ENCODE measurements at regions not wholly inside any gene's neighbourhood (a gene's known extent, or its start where the extent isn't known, plus 50 kb on each side); places are given as distances from the start of the nearest gene placed in this dataset.

DNA sequence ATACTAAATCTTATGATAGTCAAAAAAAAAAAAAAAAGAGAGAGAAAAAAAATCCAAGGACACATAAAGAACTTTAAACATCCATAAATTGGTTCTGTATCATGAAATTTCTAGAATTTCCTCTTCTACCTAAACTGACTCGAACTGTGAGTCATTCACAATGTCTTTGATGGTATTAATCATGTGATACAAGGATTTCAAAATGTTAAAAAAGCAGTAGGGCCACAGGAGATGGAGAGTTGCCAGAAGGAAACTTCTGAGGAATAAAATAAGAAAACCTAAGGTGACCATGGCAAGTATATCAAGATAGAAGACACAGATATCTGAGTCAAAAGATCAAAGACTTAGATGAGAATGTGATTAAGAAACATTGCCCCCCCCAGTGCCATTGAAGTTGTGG is 1320.9 kb upstream of the FLRT2 start:
- DNase-seq (ENCODE audit: low read depth), result no peak

DNA sequence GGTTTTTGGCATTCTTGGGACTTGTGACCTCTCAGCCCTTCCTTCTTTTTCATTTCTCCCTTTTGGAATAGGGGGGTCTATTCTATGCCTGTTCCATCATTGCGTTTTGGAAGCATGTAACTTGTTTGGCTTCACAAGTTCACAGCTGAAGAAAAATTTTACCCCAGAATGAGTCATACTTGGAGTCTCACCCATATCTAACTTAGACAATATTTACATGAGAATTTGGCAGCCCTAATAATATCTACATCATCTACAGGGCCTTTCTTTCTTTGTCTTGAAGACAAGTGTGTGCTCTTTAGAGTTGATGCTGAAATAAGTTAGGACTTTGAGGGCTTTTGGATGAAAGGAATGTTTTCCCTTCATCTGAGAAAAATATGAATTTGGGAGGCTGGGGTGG is 1312.9 kb upstream of the FLRT2 start:
- DNase-seq (ENCODE audit: low read depth), result no peak

DNA sequence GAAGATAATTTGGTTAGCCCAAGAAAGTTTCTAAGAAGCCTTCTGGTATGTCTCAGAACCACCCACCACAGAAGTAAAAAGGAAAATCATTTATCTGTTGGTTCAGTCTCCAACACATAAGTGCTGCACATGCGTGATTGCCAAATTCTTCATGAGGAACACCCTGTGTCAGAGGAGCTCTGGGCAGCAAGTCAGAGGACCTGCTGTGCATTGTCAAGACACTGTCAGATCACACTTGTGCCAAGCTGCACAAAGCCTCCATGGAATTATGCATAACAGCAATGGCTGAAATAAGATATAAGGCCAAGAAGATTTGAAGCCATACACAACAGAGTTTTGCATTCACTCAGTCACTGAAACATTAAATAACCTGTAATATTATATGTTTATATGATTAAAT is 1304.7 kb upstream of the FLRT2 start:
- DNase-seq (ENCODE audit: low read depth), result no peak

DNA sequence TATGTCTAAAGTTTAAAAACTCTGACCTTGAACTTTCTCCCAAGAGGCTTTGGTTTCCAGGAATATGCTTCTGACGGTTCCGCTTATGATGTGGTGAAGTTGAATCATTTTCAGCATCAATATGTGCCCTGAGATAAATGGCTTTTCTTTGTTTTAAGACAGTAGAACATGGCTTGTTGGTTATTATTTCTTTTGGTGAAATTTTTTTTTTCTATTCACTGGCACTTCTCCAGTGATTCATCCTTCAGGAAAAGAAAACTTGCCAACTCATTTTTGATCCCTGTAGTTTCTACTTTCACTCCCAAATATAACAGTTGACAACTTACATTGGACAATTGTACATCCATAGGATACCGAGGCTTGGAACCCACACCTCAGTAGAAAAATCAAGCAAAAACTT is 1301.2 kb upstream of the FLRT2 start:
- peak; percentile 13 for DNase-seq (ENCODE audit: low read depth)

DNA sequence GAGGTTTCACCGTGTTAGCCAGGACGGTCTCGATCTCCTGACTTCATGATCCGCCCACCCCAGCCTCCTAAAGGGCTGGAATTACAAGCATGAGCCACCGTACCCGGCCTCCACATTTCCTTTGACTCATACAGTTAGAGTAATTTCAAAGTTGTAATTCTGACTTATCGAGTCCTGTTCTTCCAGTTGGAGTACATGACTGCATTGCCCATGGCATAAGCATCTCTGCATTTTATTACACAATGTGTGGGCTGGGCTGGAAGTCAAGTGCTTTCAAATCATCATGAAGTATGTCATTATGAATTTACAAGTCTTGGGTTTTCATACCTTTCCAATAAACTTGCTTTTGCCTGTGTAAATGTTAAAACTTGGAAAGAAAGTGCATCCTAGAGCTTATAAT is 1295.7 kb upstream of the FLRT2 start:
- no peak for DNase-seq (ENCODE audit: low read depth)

DNA sequence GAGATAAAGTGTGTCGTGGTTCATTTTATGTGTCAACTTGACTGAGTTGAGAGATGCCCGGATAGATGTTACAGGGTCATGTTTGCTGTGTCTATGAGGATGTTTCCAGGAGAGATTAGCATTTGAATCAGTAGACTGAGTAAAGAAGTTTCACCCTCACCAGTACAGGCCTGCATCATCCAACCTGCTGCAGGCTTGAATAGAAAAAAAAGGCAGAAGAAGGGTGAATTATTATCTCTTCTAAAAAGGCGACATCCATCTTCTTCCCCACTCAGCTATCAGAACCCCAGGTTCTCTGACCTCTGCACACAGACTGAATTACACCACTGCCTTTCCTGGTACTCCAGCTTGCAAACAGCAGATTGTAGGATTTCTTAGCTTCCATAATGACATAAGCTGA is 1293.7 kb upstream of the FLRT2 start:
- DNase-seq (ENCODE audit: low read depth), result no peak

DNA sequence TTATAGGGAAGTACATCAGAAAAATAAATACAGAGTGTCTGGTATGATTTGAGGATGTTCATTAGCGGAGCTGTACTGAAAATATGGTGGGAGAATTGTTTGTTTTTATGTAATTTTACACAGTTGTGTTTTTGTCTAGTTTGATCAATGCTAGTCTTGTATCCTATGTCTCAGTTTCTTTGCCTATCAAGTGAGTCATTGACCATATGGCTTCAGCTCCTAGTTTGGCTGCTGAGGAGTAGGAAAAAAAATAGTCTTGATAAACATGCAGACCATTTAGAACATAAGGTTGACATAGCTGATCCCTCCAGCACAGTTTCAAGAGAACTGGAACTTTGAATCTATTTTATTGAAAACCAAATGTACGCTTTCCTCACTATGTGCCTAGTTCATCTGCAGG is 1292.1 kb upstream of the FLRT2 start:
- no peak for DNase-seq (ENCODE audit: low read depth)

DNA sequence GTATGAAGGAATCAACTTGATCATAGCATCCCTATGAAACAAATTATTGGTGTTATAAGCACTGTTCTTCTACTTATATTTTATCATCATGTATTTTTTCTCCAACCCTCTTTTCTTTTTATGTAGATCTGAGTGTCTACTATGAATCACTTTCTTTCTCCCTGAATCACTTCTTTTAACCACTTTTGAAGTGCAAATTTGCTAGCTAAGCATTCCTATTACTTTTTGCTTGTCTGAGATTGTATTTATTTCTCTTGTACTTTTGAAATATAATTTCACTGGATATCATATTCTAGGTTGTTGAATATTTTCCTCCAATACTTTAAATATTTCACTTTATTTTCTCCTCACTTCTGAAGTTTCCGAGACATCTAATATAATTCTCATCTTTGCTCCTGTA is 1282.3 kb upstream of the FLRT2 start:
- no peak for DNase-seq (ENCODE audit: low read depth)

DNA sequence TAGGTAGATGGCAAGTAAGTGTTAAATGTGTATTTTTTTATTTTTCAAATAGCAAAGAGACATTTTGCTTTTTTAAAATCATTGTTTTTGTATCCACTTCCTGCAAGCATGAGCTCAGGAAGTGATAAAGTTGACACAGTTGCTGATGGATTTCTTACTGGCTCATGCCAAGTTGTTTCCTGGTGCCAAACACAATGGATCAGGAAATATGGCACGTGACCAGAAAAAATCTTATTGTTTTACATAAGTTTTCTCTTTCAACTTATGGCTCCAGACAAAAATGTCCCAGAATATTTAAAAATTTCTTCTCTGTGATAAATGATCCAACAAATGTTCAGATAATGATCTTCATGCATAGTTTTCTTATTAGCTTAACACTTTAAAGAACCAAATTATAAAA is 1279.1 kb upstream of the FLRT2 start:
- no peak for DNase-seq (ENCODE audit: low read depth)

DNA sequence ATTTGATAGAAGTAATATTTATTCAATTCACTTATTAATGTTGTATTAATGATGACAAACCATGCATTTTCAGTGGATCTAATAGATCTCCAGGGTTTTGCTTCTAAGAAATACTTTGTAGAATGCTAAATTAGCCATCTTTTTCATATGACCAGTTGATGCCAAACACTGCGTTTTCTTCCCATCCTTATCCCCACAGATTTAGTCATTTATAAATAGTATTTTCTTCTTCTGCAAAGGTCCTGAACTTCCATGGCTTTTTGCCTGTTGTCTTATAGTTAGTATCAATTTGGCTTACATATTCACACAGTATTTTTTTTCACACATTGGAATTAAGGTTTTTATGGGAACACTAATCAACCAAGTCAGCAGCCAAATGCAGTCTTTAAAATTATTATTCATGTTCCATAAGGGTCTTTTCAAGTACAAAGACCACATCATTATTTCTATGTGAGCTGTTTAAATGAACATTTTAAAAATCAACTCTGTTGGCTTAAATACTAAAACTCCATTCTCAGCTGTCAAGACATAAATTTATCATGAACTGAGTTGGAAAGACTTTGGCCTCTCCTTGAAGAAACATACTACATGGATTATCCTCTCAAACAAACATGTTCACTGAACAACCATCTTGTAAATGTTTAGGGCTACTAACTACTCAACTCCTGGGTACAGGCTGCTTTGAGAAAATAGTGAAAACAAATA is 1278.4 kb upstream of the FLRT2 start:
- no peak for DNase-seq (ENCODE audit: low read depth)

DNA sequence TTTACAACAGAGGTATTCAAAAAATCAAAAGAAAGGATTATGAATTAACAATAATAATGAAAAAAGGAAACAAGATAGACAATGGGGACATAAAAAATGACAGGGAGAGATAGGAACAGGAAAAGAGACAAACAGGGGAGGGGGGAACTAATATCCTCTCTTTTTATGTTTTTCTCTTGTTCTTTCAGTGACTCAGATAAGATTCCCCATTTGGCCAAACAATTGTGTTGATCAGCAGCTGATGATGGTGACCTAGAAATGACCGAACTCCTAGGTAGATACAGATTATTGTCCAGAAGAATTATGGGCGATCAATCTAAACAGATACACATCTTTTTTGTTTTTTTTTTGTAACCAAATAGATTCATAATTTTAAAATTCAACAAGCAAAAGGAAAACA is 1277.2 kb upstream of the FLRT2 start:
- no peak for DNase-seq (ENCODE audit: low read depth)

DNA sequence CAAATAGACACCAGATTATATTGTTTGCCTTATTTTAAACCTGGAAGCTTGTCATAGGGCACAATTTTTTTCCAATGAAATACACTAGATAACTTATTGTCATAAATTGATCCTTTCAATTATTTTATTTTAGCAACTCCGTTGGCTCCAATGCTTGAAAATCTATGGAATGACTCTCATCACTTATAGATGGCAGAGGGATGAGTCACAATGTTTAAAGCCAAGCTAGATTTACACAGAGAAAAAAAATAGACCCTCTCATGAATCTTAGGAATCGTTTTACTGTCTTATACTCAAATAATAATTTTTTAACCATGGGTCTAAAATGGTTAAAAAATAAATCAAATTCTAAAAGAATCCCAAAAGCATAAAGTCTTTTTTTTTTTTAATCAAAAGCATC is 1276.6 kb upstream of the FLRT2 start:
- DNase-seq (ENCODE audit: low read depth), result no peak

DNA sequence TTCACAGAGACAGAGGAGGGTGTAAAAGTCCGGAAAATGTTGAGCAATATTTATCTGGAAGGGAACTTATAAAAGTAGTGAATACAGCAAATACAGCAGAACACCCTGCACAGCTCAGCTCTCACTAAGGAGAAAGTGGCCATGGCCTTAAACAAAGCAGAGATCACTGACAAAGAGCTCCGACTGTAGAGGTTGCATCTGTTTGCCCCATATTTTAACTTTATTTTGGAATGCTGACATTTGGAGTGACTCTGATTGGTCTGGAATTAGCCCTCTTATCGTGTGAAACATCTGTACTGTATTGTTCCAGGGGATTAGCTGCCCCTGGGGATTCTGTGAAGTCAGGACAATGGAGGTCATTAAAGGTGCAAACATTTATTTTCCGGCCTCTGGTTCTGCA is 1275.7 kb upstream of the FLRT2 start:
- DNase-seq (ENCODE audit: low read depth), result peak; percentile 22

DNA sequence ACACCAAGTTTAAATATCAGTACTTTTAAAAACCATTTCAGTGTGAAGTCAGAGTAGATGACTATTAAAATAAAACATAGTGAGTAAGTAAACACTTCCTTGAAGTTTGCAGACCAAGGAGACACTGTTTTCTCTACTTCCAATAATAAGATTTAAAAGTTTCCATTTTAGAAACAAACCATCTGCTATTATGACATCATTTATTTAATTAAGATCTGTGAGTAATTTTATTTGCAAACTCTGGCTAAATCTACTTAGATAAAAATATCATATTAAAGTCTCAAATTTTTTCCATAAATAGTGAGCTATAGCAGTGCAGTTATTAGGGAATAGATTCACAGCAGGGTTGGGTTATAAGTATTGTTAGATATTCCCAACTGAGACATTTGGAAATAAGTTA is 1267.0 kb upstream of the FLRT2 start:
- no peak for DNase-seq (ENCODE audit: low read depth)

DNA sequence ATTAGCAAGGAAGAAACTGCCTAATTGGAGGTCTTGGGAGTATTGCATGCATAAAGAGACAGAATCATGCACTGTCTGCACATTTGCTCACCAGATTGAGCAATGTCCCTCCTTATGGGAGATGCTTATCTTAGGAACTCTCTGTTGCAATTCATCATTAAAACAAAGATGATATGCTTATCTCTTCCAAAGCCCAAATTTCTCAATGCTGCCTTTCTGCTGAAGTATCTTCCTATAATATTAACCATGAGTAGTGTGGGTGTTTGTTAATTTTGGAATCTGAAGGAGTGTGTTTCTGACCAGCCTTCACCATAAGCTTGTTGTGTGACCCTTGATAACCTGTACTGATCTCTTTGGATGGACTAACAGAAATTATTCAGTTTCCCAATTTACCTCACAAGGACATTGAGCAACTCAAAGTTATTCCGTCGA is 1257.6 kb upstream of the FLRT2 start:
- no peak for DNase-seq (ENCODE audit: low read depth)

DNA sequence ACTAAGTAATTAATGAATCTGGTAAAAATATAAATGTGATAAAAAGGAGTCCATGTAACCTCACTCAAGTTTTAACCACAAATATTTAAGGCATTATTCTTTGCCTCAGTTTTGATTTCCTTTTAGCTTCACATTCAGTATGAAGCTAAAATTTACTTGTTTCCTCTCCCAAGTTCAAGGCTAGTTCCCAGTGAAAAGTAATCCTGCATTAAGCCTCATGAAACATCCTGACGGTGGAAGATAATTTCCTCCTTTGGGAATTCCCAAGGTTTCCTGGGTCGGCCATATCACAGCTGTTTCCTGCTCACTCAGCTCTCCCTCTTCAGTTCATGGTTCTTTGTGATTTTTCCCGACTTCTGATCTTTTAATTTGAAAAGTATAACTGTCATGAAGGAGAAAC is 1256.8 kb upstream of the FLRT2 start:
- DNase-seq (ENCODE audit: low read depth), result peak; percentile 10

DNA sequence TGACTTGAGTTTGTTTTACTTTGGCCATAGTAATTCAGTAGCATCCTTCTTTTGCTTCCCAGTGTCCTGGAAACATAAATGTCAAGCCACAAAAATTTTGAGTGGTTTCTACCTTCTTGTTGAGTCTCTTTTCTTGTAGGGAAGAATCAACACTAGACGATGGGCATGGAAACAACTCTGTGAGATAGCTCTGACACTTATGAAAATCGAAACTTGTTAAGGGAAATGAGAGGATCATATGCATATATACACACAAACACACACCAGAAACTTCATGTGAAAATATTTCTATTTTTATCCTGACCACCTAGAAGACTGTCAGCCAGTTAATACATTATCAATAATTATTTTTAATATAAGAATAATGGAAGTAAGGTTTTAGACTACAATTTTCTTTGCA is 1247.3 kb upstream of the FLRT2 start:
- no peak for DNase-seq (ENCODE audit: low read depth)

DNA sequence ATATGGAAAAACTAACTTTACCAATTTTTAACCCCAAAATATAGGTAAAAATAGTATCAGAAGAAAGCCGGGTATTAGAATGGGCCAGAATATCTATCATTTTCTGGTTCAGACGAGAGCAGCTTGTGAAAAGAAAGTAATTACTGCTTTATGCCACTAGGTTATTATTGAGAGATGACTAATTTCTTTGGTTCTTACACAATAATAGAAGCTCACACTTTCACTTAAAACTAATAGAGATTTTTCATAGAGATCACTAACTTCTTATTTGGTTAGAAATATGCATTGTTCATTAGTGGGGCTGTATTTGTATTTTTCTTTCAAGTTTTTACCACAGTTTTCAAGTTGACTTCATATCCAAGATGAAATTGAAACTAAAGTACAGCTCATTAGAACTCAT is 1241.2 kb upstream of the FLRT2 start:
- no peak for DNase-seq (ENCODE audit: low read depth)

DNA sequence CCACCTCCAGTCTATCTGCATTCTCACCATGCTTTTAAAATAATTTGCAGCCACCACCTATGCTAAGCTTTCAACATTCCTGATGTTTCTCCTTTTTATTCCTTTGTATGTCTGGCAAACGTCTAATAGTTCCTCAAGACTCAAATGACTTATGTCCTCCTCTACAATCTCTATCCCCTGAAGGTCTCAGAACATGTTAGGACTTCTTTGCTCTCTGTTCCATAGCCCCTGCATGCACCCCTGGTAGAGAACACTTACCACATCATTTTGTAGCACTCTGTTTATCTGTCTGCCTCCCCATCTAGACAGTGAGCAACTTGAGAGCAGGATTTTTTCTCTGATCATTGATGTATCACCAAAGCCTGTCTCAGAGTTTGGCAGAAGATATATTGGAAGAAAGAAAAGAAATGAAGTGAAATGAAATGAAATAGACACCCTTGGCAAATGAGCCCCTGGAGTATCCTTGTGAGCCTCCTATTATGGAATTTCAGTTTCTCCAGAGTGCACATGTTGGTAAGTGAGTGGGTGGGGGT is 1231.2 kb upstream of the FLRT2 start:
- DNase-seq (ENCODE audit: low read depth), result no peak

DNA sequence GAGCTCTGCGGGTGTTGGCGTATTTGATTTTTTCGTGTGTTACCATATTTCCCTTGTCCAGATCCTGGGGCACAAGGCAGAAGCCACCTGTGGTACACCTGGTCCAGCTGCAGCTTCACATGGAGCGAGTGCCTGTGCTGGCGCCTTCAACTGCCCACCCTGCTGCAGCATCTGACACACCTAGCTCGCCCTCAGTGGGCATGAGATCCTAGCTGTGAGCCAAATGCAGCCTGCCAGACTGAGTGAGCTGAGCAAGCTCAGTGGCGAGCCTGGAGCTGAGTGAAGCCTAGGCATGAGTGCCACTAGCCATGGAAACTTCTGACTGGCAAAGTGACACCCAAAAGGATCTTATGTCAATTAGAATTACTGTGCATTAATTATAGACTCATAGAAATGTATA is 1226.8 kb upstream of the FLRT2 start:
- no peak for DNase-seq (ENCODE audit: low read depth)

DNA sequence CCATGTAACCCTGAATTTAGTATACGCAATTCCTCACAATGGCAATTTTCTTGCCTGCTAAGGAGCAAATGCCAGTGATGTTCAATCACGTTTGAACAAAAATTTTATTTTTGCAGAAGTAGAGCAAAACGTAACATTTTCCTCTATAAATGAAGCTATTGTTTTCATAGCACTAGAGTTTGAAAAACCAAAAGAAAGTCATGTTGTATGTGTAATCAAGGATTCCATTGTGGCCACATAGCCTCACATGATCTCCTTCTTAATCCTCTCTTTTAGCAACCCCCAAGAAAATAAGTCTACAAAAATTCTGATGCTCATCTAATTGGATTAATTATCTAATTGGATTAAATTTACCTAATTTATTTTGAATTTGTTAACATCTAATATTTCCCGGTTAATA is 1217.4 kb upstream of the FLRT2 start:
- no peak for DNase-seq (ENCODE audit: low read depth)

DNA sequence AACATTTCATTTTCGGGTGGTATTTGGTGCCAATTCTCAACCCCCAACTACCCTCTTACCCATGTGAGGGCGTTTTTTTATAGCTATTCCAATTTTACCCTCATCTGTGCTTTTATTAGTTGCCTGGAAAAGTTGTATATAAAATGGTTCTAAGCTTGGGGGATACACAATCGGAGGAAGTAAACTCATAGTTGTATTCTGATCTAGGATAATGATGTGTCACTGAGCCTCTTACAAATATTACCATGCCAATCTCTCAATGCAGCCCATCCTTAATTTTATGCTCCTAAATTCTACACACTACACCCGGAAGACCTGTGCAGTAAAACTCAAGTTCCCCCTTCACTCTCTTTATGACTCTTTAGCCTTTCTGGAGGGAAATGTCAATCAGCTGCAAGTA is 1206.5 kb upstream of the FLRT2 start:
- DNase-seq (ENCODE audit: low read depth), result no peak

DNA sequence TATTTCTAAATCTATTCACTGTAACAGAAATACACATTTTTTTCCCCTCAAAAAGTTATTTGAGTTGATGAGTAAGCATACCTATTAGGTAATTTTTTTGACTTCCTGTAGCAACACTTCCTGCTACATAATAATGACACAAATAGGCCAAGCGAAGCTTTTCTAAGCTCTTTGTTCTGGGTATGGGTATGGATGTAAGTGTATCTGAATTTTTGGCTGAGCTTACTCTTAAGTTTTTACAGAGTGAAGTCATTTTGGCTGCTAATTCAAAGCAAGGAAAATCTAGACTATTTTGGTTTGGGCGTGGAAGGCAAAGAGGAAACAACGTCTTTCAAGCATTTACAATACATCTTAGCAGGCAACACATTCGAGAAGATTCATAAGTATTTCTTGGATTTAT is 1206.0 kb upstream of the FLRT2 start:
- DNase-seq (ENCODE audit: low read depth), result no peak

DNA sequence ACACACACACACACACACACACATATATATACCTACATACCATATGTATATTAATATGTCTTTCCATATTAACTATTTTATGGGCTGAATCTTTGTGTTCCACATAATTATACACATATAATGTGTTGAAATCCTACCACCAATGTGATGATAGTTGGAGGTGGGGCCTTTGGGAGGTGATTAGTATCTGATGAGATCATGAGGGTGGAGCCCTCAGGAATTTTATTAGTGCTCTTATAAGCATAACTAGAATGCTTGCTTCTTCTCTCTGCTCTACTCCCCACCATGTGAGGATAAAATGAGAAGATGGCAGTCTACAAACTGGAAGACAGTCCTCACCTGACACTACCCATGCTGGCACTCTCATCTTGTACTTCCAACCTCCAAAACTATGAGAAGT is 1193.5 kb upstream of the FLRT2 start:
- DNase-seq (ENCODE audit: low read depth), result no peak

All from myocyte (in vitro differentiated cells).